ENCODE measurements at regions not wholly inside any gene's neighbourhood (a gene's known extent, or its start where the extent isn't known, plus 50 kb on each side); places are given as distances from the start of the nearest gene placed in this dataset.

DNA sequence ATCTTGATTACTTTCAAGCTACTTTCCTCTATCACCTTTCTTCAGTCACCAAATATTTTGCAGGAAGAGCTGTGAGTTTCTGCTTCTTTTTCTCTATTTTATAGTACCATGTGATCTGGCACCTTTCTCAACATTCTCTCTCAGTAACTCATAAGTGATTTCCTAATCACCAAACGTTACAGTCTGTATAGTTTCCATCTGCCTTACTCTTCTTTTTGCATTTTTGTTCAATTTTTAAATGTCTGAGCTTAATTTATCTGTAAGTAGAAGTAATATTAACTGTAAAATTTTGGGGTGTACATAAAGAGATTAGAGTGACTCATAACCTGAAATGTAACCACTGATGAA, 422.1 kb upstream of the SYT1 start:
- TF ChIP-seq, protein P1, sequence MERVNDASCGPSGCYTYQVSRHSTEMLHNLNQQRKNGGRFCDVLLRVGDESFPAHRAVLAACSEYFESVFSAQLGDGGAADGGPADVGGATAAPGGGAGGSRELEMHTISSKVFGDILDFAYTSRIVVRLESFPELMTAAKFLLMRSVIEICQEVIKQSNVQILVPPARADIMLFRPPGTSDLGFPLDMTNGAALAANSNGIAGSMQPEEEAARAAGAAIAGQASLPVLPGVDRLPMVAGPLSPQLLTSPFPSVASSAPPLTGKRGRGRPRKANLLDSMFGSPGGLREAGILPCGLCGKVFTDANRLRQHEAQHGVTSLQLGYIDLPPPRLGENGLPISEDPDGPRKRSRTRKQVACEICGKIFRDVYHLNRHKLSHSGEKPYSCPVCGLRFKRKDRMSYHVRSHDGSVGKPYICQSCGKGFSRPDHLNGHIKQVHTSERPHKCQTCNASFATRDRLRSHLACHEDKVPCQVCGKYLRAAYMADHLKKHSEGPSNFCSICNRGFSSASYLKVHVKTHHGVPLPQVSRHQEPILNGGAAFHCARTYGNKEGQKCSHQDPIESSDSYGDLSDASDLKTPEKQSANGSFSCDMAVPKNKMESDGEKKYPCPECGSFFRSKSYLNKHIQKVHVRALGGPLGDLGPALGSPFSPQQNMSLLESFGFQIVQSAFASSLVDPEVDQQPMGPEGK (CRISPR knock-in tag; IDR thresholded peaks at IDR 0.05; ENCODE audit: borderline replicate concordance) = no peak
- TF ChIP-seq CSDC2 (CRISPR knock-in tag; IDR thresholded peaks at IDR 0.05) = no peak
- no peak for TF ChIP-seq OSR1 (CRISPR knock-in tag; IDR thresholded peaks at IDR 0.05)
- TF ChIP-seq ZFP3 (CRISPR knock-in tag; IDR thresholded peaks at IDR 0.05) = no peak
- no peak for TF ChIP-seq RARB (CRISPR knock-in tag; IDR thresholded peaks at IDR 0.05)
- TF ChIP-seq ESRRG (CRISPR knock-in tag; IDR thresholded peaks at IDR 0.05) = no peak
- no peak for TF ChIP-seq ZFP30 (CRISPR knock-in tag; IDR thresholded peaks at IDR 0.05)
- TF ChIP-seq TCF4 (CRISPR knock-in tag; IDR thresholded peaks at IDR 0.05; ENCODE audit: borderline replicate concordance) = no peak
- TF ChIP-seq ZC3H10 (CRISPR knock-in tag; IDR thresholded peaks at IDR 0.05) = 0 out of 2 replicates have a peak, but pooled peaks have one; percentile 13
- no peak for TF ChIP-seq ZNF565 (CRISPR knock-in tag; conservative IDR thresholded peaks at IDR 0.05; ENCODE audit: low read depth)

Measured in SK-N-SH treated with all-trans-retinoic acid at 6 μM for 48 hours (cell line).